ENCODE measurements at regions not wholly inside any gene's neighbourhood (a gene's known extent, or its start where the extent isn't known, plus 50 kb on each side); places are given as distances from the start of the nearest gene placed in this dataset.

DNA sequence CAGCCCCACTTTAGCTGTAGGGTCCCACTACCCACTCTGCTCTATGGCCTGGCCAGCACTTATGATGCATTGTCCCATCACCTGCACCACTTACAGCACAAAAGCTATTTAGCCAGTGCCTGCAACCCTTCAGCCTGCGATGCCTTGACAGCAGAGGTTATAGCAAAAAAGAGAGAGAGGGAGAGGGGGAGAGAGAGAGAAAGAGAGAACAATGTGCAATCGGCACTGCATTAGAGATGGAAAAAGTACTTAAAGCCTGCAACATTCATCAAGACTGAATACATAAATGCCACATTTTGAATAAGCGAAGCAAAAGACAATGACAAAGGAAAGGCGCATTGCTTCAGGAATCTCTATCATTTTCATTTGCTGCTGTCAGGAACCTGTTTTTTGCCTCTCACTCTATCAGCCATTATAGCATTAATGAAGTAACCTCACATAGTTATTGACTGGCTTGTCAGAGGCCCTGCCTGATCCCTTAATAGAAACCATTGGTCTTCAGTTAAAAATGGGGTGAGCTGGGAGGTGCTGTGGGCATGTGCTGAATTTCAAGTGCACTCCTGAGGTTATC is 833.1 kb downstream of the BCL11A start:
- DNase-seq (ENCODE audit: low read depth in 4 of 4, low spot score in 3 of 4): no peak

DNA sequence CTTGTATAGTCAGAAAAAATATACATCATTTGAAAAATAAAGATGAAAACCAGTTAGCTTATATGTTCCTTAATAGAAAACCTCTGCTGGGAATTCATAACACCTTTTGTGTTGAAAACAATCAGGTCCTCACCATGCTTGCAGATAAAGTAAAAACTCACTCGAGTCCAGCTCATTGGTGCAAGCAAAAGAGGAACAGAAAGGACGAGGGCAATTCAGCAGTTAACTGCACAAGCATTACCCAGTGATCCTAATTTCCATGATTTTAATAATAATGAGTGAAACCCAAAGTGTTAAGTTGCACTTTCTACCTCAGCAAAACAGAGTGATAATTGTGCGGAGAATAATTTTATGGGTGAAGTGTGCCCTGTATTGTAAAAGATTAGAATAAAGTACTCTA is 839.9 kb downstream of the BCL11A start:
- DNase-seq (ENCODE audit: low read depth in 4 of 4, low spot score in 3 of 4): no peak

DNA sequence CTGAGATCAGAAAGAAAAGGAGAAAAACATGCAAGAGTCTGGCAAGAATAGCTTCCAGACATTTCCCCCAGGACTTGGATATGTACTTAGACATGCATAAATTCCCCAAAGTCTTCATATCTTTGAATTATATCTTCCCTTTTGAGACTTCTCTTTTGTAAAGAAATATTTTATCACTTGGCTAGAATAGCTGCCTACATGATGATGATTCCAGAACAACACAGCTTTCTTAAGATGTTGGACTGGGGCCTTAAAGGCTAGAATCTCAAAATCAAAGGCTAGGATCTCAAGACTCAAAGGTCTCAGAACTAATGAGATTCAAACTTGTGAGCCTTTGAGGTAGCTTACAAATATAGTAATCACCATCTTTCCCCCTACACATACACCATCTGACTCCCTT is 842.3 kb downstream of the BCL11A start:
- no peak for DNase-seq (ENCODE audit: low read depth in 4 of 4, low spot score in 3 of 4)

DNA sequence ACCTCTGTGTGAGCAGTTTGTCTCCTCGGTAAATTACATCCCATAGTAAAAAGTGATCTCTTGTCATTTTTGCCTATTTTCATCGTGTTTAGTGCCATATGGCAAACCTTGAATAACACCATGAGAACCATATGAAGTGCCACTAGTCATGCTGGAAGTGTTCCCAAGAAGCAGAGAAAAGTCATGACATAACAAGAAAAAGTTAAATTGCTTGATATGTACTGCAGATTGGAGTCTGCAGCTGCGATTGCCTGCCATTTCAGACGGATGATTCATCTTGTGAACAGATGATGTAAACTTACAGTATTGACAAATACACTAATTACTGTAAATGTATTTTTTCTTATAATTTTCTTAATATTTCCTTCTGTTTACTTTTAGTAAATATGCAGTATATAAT is 846.7 kb downstream of the BCL11A start:
- DNase-seq (ENCODE audit: low read depth in 4 of 4, low spot score in 3 of 4): no peak

DNA sequence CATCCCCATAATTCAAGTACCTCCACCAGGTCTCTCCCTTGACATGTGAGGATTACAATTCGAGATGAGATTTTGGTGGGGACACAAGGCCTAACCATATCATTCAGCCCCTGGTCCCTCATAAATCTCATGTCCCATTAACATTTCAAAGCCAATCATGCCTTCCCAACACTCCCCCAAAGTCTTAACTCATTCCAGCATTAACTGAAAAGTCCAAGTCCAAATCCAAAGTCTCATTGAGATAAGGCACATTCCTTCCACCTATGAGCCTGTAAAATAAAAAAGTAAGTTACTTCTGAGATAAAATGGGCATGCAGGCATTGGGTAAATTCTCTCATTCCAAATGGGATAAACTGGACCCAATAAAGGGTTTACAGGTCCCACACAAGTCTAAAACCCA is 849.7 kb downstream of the BCL11A start:
- DNase-seq (ENCODE audit: low read depth in 4 of 4, low spot score in 3 of 4): no peak

DNA sequence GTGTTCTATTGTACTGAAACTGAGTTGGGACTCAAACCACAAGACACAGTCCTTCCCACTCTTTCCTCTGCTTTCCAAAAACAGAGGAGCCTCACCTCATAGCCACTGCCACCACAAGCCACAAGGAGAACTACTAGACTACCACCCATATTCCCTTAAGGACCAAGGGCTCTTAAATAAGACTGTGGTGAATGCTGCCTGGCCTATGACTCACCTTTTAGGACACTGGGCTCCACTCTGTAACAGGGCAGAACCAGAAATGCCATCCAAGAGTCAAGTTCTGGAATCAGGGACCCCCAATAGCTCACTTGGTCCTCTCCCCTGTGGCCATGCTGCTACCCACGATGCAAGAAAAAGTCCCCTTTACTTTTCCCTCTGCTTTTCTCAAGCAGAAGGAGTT is 851.4 kb downstream of the BCL11A start:
- no peak for DNase-seq (ENCODE audit: low read depth in 4 of 4, low spot score in 3 of 4)

DNA sequence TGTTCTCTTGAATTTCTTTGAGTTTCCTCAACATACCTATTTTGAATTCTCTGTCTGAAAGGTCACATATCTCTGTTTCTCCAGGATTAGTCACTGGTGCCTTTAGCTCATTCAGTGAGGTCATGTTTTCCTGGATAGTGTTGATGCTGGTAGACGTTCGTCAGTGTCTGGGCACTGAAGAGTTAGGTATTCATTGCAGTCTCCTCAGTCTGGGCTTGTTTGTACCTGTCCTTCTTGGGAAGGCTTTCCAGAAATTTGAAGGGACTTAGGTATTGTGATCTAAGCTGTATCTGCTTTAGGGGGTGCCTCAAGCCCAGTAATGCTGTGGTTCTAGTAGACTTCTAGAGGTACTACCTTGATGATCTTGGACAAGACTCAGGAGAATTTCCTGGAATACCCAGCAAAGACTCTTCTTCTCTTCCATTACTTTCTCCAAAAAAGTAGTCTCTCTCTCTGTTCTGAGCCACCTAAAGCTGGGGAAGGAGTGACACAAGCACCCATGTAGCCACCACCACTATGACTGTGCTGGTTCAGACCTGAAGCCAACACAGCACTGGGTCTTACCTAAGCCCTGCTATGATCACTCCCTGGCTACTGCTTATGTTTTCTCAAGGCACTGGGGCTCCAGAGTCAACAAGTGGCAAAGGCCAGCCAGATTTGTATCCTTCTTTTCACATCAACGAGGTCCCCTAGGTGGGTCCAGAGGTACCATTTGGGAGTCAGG is 852.0 kb downstream of the BCL11A start:
- no peak for DNase-seq (ENCODE audit: low read depth in 4 of 4, low spot score in 3 of 4)

DNA sequence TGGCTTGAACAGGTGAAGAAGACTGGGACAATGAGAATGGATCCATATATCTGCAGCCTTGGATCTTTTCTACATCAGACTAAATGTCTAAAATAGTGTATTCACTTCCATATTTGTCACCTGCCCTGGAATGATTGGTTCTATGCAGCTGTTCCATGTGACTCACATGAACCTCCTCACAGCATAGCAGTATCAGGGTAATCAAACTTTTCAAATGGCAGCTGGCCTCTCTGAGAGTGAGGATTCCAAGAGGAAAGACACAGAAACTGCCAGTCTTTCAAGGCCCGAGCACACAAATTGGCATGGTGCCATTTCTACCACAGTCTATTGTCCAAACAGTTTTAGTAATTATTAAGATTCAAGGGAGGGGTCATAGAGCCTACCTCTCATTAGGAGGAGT is 859.3 kb downstream of the BCL11A start:
- DNase-seq (ENCODE audit: low read depth in 4 of 4, low spot score in 3 of 4): no peak

DNA sequence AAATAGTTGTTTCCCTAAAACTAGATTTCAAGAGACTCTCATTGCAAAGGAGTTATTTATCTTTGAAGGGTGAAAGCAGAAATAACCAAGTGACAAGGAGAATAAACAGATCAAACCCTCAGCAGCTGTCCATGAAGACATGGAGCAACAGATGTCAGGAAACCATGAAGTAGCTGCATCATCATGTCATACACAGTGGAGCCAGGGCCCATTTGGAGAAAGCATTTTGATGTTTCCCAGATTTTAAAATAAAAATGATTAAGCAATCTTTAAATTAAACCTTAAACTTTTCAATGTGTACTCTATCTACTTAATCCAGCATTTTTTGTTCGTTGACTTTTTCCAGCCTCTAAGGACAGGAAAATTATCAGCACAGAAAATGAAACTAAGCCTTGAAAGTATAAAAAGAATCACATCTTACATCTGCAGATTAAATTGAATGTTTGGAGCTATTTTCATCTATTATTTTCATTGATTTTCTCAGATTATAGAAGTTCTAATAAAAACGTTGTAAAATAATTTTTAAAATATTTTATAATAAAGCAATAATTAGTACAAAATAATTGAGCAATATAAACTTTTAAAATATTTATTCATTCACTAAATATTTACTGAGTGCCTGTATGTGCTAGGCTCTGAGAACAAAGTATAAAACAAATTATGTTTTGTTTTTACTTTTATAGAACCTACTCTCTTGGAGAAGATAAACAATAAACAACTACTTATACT is 860.1 kb downstream of the BCL11A start:
- no peak for DNase-seq (ENCODE audit: low read depth in 4 of 4, low spot score in 3 of 4)

DNA sequence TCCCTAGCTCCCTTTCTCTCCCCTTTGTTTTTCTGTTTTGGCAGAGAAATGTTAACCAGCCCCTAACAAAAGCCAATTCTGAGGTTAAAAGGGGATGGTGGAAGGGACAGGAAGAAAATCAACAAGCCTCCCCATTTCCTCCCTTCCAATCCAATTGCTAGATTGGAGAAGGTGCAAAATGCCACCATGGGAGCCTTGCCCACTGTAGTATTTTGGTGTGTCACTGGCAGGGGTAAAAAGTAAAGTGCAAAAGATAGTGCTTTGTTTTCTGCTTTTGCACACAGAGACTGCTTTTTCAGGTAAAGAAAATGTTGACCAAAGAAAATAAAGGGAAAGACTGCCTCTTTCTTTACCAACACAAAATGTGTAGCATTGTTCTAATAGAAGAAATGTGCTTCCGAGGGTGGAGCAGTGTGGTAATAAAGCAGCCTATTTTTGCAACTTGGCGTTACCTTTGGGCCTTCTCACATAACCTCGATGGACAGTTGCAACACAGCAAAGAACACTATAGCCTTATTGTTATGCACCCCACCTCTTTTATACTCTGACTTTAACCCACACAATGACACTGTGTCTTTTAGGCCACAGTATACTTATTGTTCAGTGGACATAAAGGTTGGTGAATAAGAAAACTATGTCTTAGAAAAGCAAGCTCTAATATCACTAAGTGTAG is 861.8 kb downstream of the BCL11A start:
- DNase-seq (ENCODE audit: low read depth in 4 of 4, low spot score in 3 of 4): no peak

DNA sequence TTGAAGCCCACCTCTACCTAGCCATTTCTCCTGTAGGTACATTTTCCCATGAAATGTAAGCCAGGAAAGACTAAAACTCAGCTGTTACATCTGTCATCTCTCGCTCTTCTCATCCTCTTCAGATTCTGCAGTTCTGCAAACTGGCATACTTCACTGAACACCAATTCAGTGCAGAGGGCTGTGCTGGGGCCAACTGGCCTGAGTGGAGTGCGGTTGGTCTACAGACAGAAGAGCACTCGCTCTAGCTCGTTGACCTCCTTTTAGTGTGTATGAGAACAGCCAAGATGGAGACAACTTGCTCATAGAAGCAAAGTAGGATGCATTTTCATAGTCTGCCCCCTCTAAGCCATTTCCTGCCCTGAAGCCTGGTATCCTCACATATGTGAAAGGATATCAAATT is 862.6 kb downstream of the BCL11A start:
- no peak for DNase-seq (ENCODE audit: low read depth in 4 of 4, low spot score in 3 of 4)

DNA sequence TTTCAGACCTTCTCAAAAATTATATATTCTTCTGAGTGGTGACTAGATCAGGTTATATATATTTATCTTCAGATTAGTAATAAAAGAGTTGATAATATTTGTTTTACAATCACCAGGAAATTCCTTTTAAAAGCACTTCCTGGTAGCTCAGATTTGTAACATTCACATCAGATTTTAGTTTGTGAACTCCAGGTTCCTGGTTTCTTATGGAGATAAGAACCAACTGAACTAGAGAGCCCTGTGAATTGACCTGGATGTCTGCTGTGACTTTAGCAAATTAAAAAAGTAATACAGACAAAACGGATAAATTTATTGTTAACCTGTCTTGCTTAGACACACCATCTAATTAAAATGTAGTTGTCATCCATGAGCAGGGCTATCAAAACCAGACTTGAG is 868.7 kb downstream of the BCL11A start:
- DNase-seq (ENCODE audit: low read depth in 4 of 4, low spot score in 3 of 4): no peak

DNA sequence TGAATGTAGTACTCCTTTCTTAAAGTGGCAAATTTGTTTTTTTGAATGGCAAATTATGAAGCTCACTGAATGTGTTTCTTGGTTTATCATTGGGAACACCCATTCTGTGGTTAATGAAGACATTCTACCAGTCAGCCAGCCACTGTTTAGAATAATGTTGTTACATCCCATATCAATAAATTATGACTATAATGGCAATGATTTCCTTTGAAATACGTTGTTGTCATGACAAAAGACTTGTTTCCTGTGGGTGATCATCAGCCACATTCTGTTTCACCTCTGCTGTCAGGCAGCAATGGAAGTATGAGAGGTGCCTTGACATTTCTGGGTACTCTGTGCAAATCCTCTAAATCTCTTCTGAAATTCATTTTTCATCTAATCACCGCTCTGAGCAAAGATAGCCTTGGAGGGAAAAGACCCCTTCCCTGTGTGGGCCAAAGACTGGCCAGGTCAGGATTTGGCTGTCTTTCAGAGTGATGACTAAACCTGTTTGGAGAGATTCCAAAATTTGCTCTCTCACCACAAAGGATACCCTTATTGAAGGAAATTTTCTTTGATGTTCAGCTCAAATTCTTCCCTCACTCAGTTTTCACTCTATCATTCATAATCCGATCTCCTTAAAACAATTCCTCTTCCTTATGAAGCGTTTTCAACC is 869.2 kb downstream of the BCL11A start:
- DNase-seq (ENCODE audit: low read depth in 4 of 4, low spot score in 3 of 4): no peak

DNA sequence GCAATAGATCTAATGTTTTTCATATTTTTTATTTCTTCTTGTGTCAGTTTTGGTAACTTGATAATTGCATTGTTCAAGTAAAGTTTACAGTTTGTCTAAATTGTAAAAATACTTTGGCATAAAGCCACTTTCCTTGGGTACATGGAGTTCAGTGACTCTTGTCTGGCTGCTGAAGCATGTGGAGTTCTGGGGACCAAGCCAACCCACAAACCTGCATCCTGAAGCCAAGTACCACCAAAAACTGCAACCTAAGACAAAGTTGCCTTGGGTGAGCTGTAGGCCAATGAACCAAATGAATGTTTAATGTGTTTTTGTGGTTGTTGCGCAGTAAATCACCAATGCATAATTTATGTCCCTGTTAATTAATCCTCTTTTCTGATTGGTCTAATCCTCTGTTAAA is 872.6 kb downstream of the BCL11A start:
- DNase-seq (ENCODE audit: low read depth in 4 of 4, low spot score in 3 of 4): no peak

DNA sequence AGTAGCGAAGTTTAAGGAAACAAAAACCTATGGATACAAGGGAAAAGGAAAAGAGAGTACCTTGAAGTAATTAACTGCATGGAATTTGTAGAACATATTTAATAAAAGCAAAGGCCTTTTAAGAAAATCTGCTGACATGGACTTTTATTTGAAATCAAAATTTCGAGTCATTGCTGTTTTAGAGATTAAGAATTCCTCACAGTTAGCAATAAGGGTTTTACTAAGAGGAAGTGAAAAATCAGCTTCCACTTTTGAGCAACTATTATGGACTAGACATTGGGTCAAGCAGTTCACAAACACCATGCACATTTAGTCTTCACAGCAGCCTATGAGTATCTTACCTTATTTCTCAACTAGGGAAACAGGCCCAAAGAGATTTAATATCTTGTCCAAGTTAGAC is 876.3 kb downstream of the BCL11A start:
- no peak for DNase-seq (ENCODE audit: low read depth in 4 of 4, low spot score in 3 of 4)

DNA sequence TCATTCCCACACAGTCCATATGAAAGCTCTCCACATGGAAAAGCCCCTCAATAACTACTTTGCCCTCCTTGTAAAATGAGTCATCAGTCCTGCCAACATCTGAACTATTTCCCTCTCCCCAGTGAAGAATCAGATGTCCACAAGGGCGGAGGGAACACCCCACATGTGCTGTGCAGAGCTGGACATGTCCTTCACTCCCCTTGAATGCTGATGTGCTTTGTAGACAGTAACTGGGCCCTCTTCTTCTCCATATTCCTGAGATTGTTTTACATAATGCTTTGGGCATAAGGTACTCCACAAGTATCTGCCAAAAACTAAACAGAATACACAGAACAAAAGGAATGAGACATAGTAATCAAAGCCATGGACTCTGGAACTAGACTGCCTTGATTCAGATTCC is 879.4 kb downstream of the BCL11A start:
- no peak for DNase-seq (ENCODE audit: low read depth in 4 of 4, low spot score in 3 of 4)

DNA sequence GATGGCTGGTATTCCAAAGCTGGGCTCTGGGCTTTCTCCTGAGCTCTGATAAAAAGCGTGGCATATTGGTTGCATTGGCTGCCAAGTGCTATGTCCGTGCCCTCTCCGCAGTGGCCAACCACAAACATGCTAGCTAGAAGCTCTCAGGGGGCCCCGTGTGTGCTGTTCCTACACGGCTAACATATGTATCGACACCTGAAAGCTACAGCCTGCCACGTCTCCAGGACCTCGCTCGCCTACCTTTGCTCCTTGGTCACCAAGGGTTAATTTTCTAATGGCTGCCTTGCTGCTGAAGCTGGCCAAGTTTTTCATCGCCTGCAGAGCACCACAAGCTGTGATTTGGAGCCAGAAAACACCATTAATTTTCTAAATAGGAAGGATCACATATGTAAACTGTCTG is 888.4 kb downstream of the BCL11A start:
- DNase-seq (ENCODE audit: low read depth in 4 of 4, low spot score in 3 of 4): no peak

DNA sequence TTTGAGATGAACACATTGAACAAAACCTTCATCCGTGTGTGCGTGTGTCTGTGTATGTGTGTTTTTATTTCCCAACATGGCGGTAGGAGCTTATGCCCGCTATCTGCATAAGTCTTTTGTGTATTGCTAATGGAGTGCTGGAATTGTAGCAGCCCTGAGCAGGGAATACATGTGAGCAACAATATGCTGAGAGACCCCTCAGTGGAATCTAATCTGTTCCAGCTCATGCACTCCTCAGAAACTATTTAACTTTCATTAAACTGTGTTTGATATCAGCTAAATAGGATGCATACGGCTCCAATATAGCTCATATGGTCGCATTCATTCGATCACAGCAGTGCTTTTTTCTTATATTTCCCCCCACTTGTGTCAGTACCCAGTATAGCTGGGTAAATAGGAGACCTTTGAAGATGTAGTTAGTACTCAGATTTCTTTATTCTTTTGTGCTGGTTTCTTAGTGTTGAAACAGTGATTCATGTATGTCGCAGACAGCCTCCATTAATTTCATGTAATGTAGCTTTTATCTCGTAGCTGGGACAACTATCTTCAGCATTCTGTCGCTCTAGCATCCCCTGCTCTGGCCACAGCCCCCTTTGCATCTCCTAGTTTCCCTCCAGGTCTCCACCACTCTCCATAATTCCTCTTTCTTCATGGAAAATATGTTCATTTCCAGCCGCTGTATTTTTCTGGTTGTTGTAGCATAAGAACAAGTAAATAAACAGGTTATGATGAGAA is 891.2 kb downstream of the BCL11A start:
- DNase-seq (ENCODE audit: low read depth in 4 of 4, low spot score in 3 of 4): no peak

DNA sequence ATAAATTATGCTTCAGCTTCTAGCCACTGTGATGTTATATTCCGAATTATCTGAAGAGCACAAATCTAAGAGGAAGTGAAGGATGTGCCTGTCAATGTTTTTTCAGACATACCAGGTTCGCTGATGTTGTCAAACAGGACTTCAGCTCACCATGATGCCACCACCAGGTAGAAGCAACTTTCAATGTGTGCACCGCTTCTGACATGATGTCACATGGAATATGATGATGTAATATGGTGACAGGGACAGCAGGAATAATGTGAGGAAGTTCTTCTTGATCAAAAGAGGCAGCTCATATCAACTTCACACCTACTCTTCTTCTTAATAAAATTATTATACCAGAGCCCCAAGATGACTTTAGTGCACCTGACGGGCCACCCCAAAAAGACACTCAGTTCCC is 893.2 kb downstream of the BCL11A start:
- no peak for DNase-seq (ENCODE audit: low read depth in 4 of 4, low spot score in 3 of 4)

DNA sequence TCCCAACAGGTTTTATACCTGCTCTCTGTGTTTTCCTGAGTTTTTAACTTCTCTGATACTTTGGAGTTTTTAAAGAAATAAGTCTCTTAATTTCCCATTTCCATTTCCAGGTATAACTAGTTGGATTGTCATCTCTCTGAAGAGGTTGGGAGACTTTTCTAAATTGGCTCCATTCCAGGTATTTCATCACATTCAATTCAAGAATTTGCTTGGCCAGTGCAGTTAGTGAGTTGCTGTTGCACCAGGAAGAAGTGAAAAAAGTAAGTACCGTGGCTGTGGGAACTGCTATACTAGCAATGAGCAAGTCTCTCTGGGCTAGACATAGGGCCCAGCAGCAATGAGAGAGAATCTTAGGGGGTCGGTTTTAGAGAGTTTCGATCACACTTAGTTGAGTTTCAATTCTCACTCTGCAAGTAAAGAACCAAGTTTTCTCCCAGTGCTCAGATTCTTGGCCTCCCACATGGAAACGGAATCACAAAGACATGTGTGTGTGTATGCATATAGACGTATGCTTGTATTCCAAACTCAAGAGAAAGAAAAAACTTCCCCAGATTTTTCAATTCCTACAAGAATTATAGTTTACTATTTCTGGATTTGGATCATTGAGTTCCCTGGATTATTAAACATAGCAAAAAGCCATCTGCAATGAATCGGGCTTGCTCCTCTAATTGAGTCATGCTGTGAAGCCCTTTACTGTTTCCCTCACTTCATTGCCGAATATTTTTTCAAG is 894.4 kb downstream of the BCL11A start:
- no peak for DNase-seq (ENCODE audit: low read depth in 4 of 4, low spot score in 3 of 4)

Data from left renal pelvis (tissue), 4 donors.